Adrenal gland (tissue), 9 donors: ENCODE measurements at regions not wholly inside any gene's neighbourhood (a gene's known extent, or its start where the extent isn't known, plus 50 kb on each side); places are given as distances from the start of the nearest gene placed in this dataset.

Experiments
- DNase-seq, 7 donors: peaks; one replicate each; pipeline ENCODE4 v3.0.0-alpha.2; 2019 to 2020
- H3K27ac ChIP-seq, 5 donors: fragments of 200-600 bp; sonication (generic) in 4 of 5; 1 replicate in 3 of 5; 2 replicates in 2 of 5; pipeline versions ENCODE4 v1.5.1 to v1.8.0; 2016 to 2020; ENCODE audit warnings: mild to moderate bottlenecking in 1 of 5
- H3K27me3 ChIP-seq: fragments of 200-600 bp; 2 replicates; pipeline ENCODE4 v1.8.0; 2021
- H3K36me3 ChIP-seq, 2 donors: fragments of 200-600 bp; replicated peaks in 1 of 2; 1 replicate in 1 of 2; 2 replicates in 1 of 2; pipeline versions ENCODE4 v1.5.1 to v1.8.0; 2018 to 2022
- H3K4me1 ChIP-seq, 2 donors: fragments of 200-600 bp; replicated peaks in 1 of 2; 1 replicate in 1 of 2; 2 replicates in 1 of 2; pipeline versions ENCODE4 v1.5.1 to v1.8.0; 2018 to 2021
- H3K4me3 ChIP-seq, 4 donors: fragments of 200-600 bp; sonication (generic) in 3 of 4; one replicate each; pipeline ENCODE4 v1.5.1; 2016 to 2018
- H3K9me3 ChIP-seq, 3 donors: fragments of 200-600 bp; sonication (generic) in 1 of 3; replicated peaks in 1 of 3; 1 replicate in 2 of 3; 2 replicates in 1 of 3; pipeline versions ENCODE4 v1.5.1 to v1.8.0; 2016 to 2021
- POLR2A ChIP-seq, 2 donors: fragments of 450-650 bp; IDR thresholded peaks; one replicate each; pipeline ENCODE4 v1.6.1; 2017; ENCODE audit warnings: antibody characterized with exemption in 2 of 2, mild to moderate bottlenecking in 2 of 2, moderate library complexity in 1 of 2
- WGBS, 4 donors: extraction: QIAGEN DNeasy Blood & Tissue Kit in 2 of 4; methylation state at CpG; one replicate each; pipeline versions ENCODE4 v1.1.5 to v1.1.7; 2013 to 2017; 5-methylcytosine and 5-hydroxymethylcytosine counted together
- intact Hi-C, 2 donors: fragments of 100-400 bp; cut with DNase I; formaldehyde crosslinking; loops; one replicate each; pipeline versions ENCODE4 v1.14.1 to v1.15.0; 2022 to 2023
- TF ChIP-seq, protein P1 (sequence below), 6 experiments: fragments of 450-650 bp in 4 of 6; fragments of 200-600 bp in 2 of 6; sonication (generic) in 1 of 6; IDR thresholded peaks; 1 replicate in 5 of 6; 2 replicates in 1 of 6; pipeline versions ENCODE4 v1.5.1 to v1.8.0; 2016 to 2021; ENCODE audit warnings: antibody characterized with exemption in 6 of 6, mild to moderate bottlenecking in 2 of 6, moderate library complexity in 1 of 6
- donor health status: healthy with polysubstance abuse.
- donor health status: Bipolar disorder and iron deficiency.
- donor health status: DM: yes; HTN: yes; CAD: no.
- donor health status: DM: no; HTN: no; CAD: no.
- donor health status: DM: no; HTN: no; CAD: no.

DNA sequence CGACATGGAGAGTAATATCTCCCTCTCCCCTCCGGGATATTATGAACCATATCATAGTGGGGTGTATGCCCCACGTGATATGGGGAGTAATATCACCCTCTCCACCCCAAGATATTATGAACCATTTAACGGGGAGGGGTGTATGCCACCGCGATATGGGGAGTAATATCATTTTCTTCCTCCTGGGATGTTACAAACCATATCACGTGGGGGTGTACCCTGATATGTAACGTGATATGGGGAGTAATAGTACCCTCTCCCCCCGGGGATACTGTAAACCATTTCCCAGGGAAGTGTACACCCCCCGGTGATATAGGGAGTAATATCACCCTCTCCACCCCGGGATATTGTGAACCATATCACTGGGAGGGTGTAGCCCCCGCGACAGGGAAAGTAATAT lies 62.1 kb downstream of the ERICH4 start:
- 56 to 82% (median 80%) methylated on average over 9 to 13 of the region's 13 CpGs for WGBS, 4 donors
- no peak for TF ChIP-seq POLR2A (IDR thresholded peaks at IDR 0.05)
- TF ChIP-seq, protein P1, sequence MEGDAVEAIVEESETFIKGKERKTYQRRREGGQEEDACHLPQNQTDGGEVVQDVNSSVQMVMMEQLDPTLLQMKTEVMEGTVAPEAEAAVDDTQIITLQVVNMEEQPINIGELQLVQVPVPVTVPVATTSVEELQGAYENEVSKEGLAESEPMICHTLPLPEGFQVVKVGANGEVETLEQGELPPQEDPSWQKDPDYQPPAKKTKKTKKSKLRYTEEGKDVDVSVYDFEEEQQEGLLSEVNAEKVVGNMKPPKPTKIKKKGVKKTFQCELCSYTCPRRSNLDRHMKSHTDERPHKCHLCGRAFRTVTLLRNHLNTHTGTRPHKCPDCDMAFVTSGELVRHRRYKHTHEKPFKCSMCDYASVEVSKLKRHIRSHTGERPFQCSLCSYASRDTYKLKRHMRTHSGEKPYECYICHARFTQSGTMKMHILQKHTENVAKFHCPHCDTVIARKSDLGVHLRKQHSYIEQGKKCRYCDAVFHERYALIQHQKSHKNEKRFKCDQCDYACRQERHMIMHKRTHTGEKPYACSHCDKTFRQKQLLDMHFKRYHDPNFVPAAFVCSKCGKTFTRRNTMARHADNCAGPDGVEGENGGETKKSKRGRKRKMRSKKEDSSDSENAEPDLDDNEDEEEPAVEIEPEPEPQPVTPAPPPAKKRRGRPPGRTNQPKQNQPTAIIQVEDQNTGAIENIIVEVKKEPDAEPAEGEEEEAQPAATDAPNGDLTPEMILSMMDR (IDR thresholded peaks at IDR 0.05), result no peak
- Histone ChIP-seq H3K4me3 (no peak overlapping the region), H3K9me3 (no peaks in the 10 kb centered on the region), H3K4me1 (no peaks in the 10 kb centered on the region), H3K27me3 (peaks cover 13% of the 10 kb centered on the region), H3K36me3 (no peaks in the 10 kb centered on the region), H3K27ac (no peak overlapping the region)
- intact Hi-C loops, result no loop called here
- no peak for DNase-seq

GRCh38 chr19:41510484-41510883 lies 65.5 kb upstream of the CEACAM21 start:
- intact Hi-C loops, result no loop called here
- peaks cover 43% of the 10 kb centered on the region for H3K27me3 ChIP-seq
- DNase-seq, result no peak
- no peaks in the 10 kb centered on the region for H3K9me3 ChIP-seq
- H3K4me3 ChIP-seq, result no peak overlapping the region
- H3K27ac ChIP-seq, result no peak overlapping the region
- H3K4me1 ChIP-seq, result no peaks in the 10 kb centered on the region
- H3K36me3 ChIP-seq, result no peaks in the 10 kb centered on the region
- WGBS, 4 donors, result 56 to 72% (median 63%) methylated on average over 12 of the region's 12 CpGs
- TF ChIP-seq POLR2A (IDR thresholded peaks at IDR 0.05), result no peak
- TF ChIP-seq, protein P1 (IDR thresholded peaks at IDR 0.05), result no peak

- Histone ChIP-seq H3K4me3 (no peak overlapping the region), H3K4me1 (no peaks in the 10 kb centered on the region), H3K9me3 (no peaks in the 10 kb centered on the region), H3K27me3 (peaks cover 43% of the 10 kb centered on the region), H3K36me3 (no peaks in the 10 kb centered on the region), H3K27ac (no peak overlapping the region)
- 57 to 62% (median 59%) methylated on average over 8 of the region's 8 CpGs for WGBS, 4 donors
- intact Hi-C loops, result no loop called here
- DNase-seq, result no peak
- TF ChIP-seq POLR2A (IDR thresholded peaks at IDR 0.05), result no peak
- TF ChIP-seq, protein P1 (IDR thresholded peaks at IDR 0.05), result no peak
Measured at GRCh38 chr19:41511628-41512027, 64.3 kb upstream of the CEACAM21 start.

DNA sequence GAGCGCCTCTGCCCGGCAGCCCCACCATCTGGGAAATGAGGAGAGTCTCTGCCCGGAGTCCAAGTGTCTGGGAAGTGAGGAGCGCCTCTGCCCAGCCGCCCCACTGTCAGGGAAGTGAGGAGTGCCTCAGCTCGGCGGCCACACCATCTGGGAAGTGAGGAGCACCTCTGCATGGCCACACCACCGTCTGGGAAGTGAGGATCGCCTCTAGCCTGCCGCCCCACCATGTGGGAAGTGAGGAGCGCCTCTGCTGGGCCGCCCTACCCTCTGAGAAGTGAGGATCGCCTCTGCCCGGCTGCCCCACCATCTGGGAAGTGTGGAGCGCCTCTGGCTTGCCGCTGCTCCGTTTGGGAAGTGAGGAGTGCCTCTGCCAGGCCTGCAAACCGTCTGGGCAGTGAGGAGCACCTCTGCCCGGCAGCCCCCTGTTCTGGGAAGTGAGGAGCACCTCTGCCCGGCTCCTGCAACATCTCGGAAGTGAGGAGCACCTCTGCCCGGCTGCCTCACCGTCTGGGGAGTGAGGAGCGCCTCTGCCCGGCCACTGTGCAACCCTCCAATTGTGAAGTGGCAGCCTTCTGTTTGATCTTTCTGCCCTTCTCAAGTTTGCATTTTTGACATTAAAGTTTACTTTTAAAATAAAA lies 60.8 kb upstream of the CEACAM21 start:
- TF ChIP-seq POLR2A (IDR thresholded peaks at IDR 0.05), result no peak
- TF ChIP-seq, protein P1 (IDR thresholded peaks at IDR 0.05), result no peak
- Histone ChIP-seq H3K4me1 (no peaks in the 10 kb centered on the region), H3K9me3 (no peaks in the 10 kb centered on the region), H3K4me3 (no peak overlapping the region), H3K27ac (no peak overlapping the region), H3K27me3 (peaks cover 58% of the 10 kb centered on the region), H3K36me3 (no peaks in the 10 kb centered on the region)
- WGBS, 4 donors, result 52 to 64% (median 58%) methylated on average over 6 to 25 of the region's 25 CpGs
- DNase-seq, result no peak
- intact Hi-C loops, result no loop called here
